Suprapubic skin (tissue), 4 donors: ENCODE measurements at regions not wholly inside any gene's neighbourhood (a gene's known extent, or its start where the extent isn't known, plus 50 kb on each side); places are given as distances from the start of the nearest gene placed in this dataset.

Source experiments
- CTCF ChIP-seq, 2 donors: fragments of 200-600 bp in 1 of 2; fragments of 450-650 bp in 1 of 2; sonication (generic) in 1 of 2; IDR thresholded peaks; one replicate each; pipeline ENCODE4 v1.5.1; 2016 to 2019; ENCODE audit warnings: antibody characterized with exemption in 2 of 2, mild to moderate bottlenecking in 1 of 2, moderate library complexity in 1 of 2
- EP300 ChIP-seq: sonication (generic); formaldehyde crosslinking; IDR thresholded peaks from one replicate; pipeline ENCODE4 v1.6.1; 2017; ENCODE audit warnings: antibody characterized with exemption
- POLR2A ChIP-seq, 2 donors: fragments of 450-650 bp; IDR thresholded peaks; one replicate each; pipeline ENCODE4 v1.6.1; 2017; ENCODE audit warnings: antibody characterized with exemption in 2 of 2, mild to moderate bottlenecking in 2 of 2, moderate library complexity in 2 of 2
- POLR2AphosphoS5 ChIP-seq, 3 donors: sonication (generic); formaldehyde crosslinking; IDR thresholded peaks; one replicate each; pipeline ENCODE4 v1.6.1; 2017; ENCODE audit warnings: antibody characterized with exemption in 3 of 3

GRCh38 chr3:14334136-14334535, 68.3 kb upstream of the SLC6A6 start:
- TF ChIP-seq CTCF (IDR thresholded peaks at IDR 0.05) = no peak
- TF ChIP-seq POLR2AphosphoS5 (IDR thresholded peaks at IDR 0.05) = no peak
- no peak for TF ChIP-seq POLR2A (IDR thresholded peaks at IDR 0.05)
- no peak for TF ChIP-seq EP300
